Endothelial cell of umbilical vein (primary cell): ENCODE measurements at regions not wholly inside any gene's neighbourhood (a gene's known extent, or its start where the extent isn't known, plus 50 kb on each side); places are given as distances from the start of the nearest gene placed in this dataset.

ENCODE experiments used
- BruUV-seq: library from RNA; stranded (reverse); fragments of 400-500 nt; replicated peaks from 2 replicates; lab custom pipeline; 2021; lab: Mats Ljungman, UMichigan
- CTCF ChIA-PET: fragments of 300-600, 350-600 bp; sonication (Branson Sonifier 250); formaldehyde crosslinking; loops from one replicate; lab custom pipeline; 2021; ENCODE audit warnings: antibody characterized with exemption, inconsistent platforms; lab: Charles Lee
- POLR2A ChIA-PET: fragments of 300-600, 350-600 bp; sonication (Branson Sonifier 250); formaldehyde crosslinking; loops from one replicate; lab custom pipeline; 2021; ENCODE audit warnings: antibody characterized with exemption, inconsistent platforms; lab: Charles Lee
- DNase-seq: peaks from one replicate; pipeline ENCODE4 v3.0.0-alpha.2; 2011; ENCODE audit warnings: low read depth, low spot score
- FAIRE-seq: peaks from 2 replicates; lab custom pipeline; 2011; peaks lifted over from hg19 to GRCh38; lab: Jason Lieb, UNC
- H2AFZ ChIP-seq: 2 replicates; pipeline ENCODE4 v1.6.0; 2012; ENCODE audit warnings: low read depth, low read length, control low read depth, inconsistent platforms
- H3K27ac ChIP-seq: 2 replicates; pipeline ENCODE4 v1.5.1; 2011; ENCODE audit warnings: low read depth, mild to moderate bottlenecking, control low read depth, low read length, moderate library complexity; ENCODE audit not compliant: insufficient read depth
- H3K27me3 ChIP-seq, 2 experiments: 2 replicates each; pipeline versions ENCODE4 v1.6.0 to v1.6.1; 2011; ENCODE audit warnings: low read length in 2 of 2, mixed read lengths in 1 of 2; ENCODE audit not compliant: control insufficient read depth in 2 of 2, insufficient read depth in 2 of 2
- H3K36me3 ChIP-seq, 2 experiments: 2 replicates in 1 of 2; 3 replicates in 1 of 2; pipeline ENCODE4 v1.5.1; 2011; ENCODE audit warnings: low read length in 2 of 2, mild to moderate bottlenecking in 1 of 2, moderate library complexity in 1 of 2; ENCODE audit not compliant: control insufficient read depth in 2 of 2, insufficient read depth in 2 of 2; ENCODE audit errors: extremely low read depth in 1 of 2
- H3K4me1 ChIP-seq: 3 replicates; pipeline ENCODE4 v1.5.1; 2011; ENCODE audit warnings: mild to moderate bottlenecking, low read length; ENCODE audit not compliant: control insufficient read depth, insufficient read depth; ENCODE audit errors: extremely low read depth
- H3K4me2 ChIP-seq: 2 replicates; pipeline ENCODE4 v1.6.1; 2011; ENCODE audit warnings: low read length, control low read depth, mixed read lengths; ENCODE audit not compliant: insufficient read depth
- H3K4me3 ChIP-seq, 3 experiments: fragments of 200-600 bp in 1 of 3; sonication (generic), shearing (Covaris generic) in 1 of 3; replicated peaks in 1 of 3; 2 replicates each; pipeline ENCODE4 v1.5.1; 2011 to 2016; ENCODE audit warnings: control low read depth in 3 of 3, low read length in 3 of 3, mild to moderate bottlenecking in 2 of 3, inconsistent platforms in 1 of 3, low read depth in 1 of 3, moderate library complexity in 1 of 3; ENCODE audit not compliant: insufficient read depth in 1 of 3
- H3K79me2 ChIP-seq: 2 replicates; pipeline ENCODE4 v1.6.0; 2012; ENCODE audit warnings: low read length, inconsistent platforms; ENCODE audit not compliant: control insufficient read depth, insufficient read depth
- H3K9ac ChIP-seq: replicated peaks from 2 replicates; pipeline ENCODE3; 2011; ENCODE audit warnings: low read length, control low read depth; ENCODE audit not compliant: insufficient read depth; ENCODE audit errors: extremely low read depth
- H3K9me1 ChIP-seq: replicated peaks from 3 replicates; pipeline ENCODE4 v1.6.0; 2011; ENCODE audit warnings: mild to moderate bottlenecking, low read length; ENCODE audit not compliant: control insufficient read depth, insufficient read depth; ENCODE audit errors: extremely low read depth
- H3K9me3 ChIP-seq: replicated peaks from 2 replicates; pipeline ENCODE4 v1.5.1; 2012; ENCODE audit warnings: low read length, inconsistent platforms; ENCODE audit not compliant: control insufficient read depth, insufficient read depth
- H4K20me1 ChIP-seq: replicated peaks from 2 replicates; pipeline ENCODE3; 2011; ENCODE audit warnings: mild to moderate bottlenecking, low read length; ENCODE audit not compliant: control insufficient read depth, insufficient read depth; ENCODE audit errors: extremely low read depth
- EZH2 ChIP-seq: IDR thresholded peaks from 2 replicates; pipeline ENCODE4 v1.6.1; 2012; ENCODE audit warnings: borderline replicate concordance, low read depth, mild to moderate bottlenecking, moderate library complexity, low read length, inconsistent platforms; ENCODE audit not compliant: severe bottlenecking
- FOS ChIP-seq: IDR thresholded peaks from 2 replicates; pipeline ENCODE4 v1.6.1; 2011; ENCODE audit warnings: mild to moderate bottlenecking, low read length, moderate library complexity, borderline replicate concordance; ENCODE audit not compliant: insufficient read depth
- GATA2 ChIP-seq: IDR thresholded peaks from 2 replicates; pipeline ENCODE4 v1.7.0; 2011; ENCODE audit warnings: low read depth, mild to moderate bottlenecking, moderate library complexity, mixed read lengths, low read length; ENCODE audit not compliant: insufficient read length, insufficient read depth
- JUN ChIP-seq: IDR thresholded peaks from 2 replicates; pipeline ENCODE4 v1.6.1; 2011; ENCODE audit warnings: borderline replicate concordance, low read depth; ENCODE audit not compliant: insufficient read length, insufficient read depth
- MYC ChIP-seq: IDR thresholded peaks from one replicate; pipeline ENCODE4 v1.6.1; 2011; ENCODE audit warnings: mild to moderate bottlenecking, low read depth, low read length
- POLR2A ChIP-seq: IDR thresholded peaks from 2 replicates; pipeline ENCODE4 v1.6.1; 2012; ENCODE audit warnings: low read depth, mild to moderate bottlenecking, control low read depth, low read length
- POLR2AphosphoS5 ChIP-seq: IDR thresholded peaks from 2 replicates; pipeline ENCODE4 v1.6.1; 2012; ENCODE audit warnings: low read depth, mild to moderate bottlenecking, control low read depth, low read length, moderate library complexity; ENCODE audit not compliant: insufficient read depth
- dilution Hi-C: fragments of 300-500 bp; cut with MboI; formaldehyde crosslinking; loops from one replicate; pipeline ENCODE4 v1.15.0; 2019; ENCODE audit warnings: low sequenced_read_pairs; ENCODE audit not compliant: extremely low pct_ligation_motif_present
- intact Hi-C: fragments of 100-400 bp; cut with micrococcal nuclease; formaldehyde crosslinking; loops from one replicate; pipeline ENCODE4 v1.10.0; 2022
- TF ChIP-seq, protein P1 (sequence below), 2 donors: IDR thresholded peaks; 1 replicate in 1 of 2; 2 replicates in 1 of 2; pipeline ENCODE4 v1.5.1; 2011; ENCODE audit warnings: low read length in 2 of 2, mild to moderate bottlenecking in 2 of 2, moderate library complexity in 2 of 2, control low read depth in 1 of 2, inconsistent platforms in 1 of 2, low read depth in 1 of 2; ENCODE audit not compliant: insufficient read depth in 1 of 2; ENCODE audit errors: extremely low read depth in 1 of 2
- TF ChIP-seq, protein P2 (sequence below): IDR thresholded peaks from 2 replicates; pipeline ENCODE4 v1.6.1; 2011; ENCODE audit not compliant: insufficient read depth, insufficient read length

DNA sequence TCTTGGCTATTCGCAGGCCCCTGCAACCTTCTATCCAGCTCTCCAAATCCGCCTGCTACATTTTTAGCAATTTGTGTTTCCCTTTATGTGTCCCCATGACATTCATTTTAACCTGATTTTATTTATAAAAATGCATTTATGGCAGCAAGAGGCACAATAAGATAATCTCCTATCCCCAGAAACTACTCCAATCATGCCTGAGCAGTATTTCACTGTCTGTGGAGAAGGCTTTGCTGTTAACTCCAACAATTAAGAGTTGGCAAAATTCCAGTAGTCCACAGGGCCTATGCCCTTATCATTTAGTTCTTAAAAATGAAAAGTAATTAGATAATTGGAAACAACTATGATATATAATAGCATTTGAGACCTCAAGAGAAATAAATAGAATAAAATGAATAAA is 462.4 kb downstream of the TRHDE start:
- POLR2A ChIA-PET, result no interaction called here
- no TSS peak for BruUV-seq

More for the DNA sequence above, 462.4 kb downstream of the TRHDE start:
- DNase-seq (no peak), FAIRE-seq (no peak)
- Histone ChIP-seq H3K9me3 (peaks cover 6% of the 10 kb centered on the region), H3K79me2 (no peaks in the 10 kb centered on the region), H3K9me1 (no peaks in the 10 kb centered on the region), H3K4me1 (no peaks in the 10 kb centered on the region), H4K20me1 (no peaks in the 10 kb centered on the region), H3K27me3 (no peaks in the 10 kb centered on the region), H2AFZ (no peak overlapping the region), H3K9ac (no peak overlapping the region), H3K4me3 (no peak overlapping the region), H3K4me2 (no peak overlapping the region), H3K27ac (no peak overlapping the region), H3K36me3 (no peaks in the 10 kb centered on the region)
- CTCF ChIA-PET, result no interaction called here
- TF ChIP-seq, protein P1, sequence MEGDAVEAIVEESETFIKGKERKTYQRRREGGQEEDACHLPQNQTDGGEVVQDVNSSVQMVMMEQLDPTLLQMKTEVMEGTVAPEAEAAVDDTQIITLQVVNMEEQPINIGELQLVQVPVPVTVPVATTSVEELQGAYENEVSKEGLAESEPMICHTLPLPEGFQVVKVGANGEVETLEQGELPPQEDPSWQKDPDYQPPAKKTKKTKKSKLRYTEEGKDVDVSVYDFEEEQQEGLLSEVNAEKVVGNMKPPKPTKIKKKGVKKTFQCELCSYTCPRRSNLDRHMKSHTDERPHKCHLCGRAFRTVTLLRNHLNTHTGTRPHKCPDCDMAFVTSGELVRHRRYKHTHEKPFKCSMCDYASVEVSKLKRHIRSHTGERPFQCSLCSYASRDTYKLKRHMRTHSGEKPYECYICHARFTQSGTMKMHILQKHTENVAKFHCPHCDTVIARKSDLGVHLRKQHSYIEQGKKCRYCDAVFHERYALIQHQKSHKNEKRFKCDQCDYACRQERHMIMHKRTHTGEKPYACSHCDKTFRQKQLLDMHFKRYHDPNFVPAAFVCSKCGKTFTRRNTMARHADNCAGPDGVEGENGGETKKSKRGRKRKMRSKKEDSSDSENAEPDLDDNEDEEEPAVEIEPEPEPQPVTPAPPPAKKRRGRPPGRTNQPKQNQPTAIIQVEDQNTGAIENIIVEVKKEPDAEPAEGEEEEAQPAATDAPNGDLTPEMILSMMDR (IDR thresholded peaks at IDR 0.05; ENCODE audit: extremely low read depth in 1 of 2, insufficient read depth in 1 of 2, low read depth in 1 of 2, low read length in 2 of 2), result no peak
- TF ChIP-seq EZH2 (no peak), POLR2A (no peak), JUN (no peak), MYC (no peak), FOS (no peak), GATA2 (no peak), POLR2AphosphoS5 (no peak)
- TF ChIP-seq, protein P2, sequence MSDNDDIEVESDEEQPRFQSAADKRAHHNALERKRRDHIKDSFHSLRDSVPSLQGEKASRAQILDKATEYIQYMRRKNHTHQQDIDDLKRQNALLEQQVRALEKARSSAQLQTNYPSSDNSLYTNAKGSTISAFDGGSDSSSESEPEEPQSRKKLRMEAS, result no peak
- intact Hi-C loops (no loop called here), dilution Hi-C loops (no loop called here)
